HuH-7.5 (cell line): ENCODE measurements at regions not wholly inside any gene's neighbourhood (a gene's known extent, or its start where the extent isn't known, plus 50 kb on each side); places are given as distances from the start of the nearest gene placed in this dataset.

ENCODE experiments used
- DNase-seq: peaks from one replicate; pipeline ENCODE4 v3.0.0; 2011; ENCODE audit warnings: low spot score

- no peak for DNase-seq
Measured at GRCh38 chr13:76750126-76750525, 136.1 kb downstream of the KCTD12 start.

GRCh38 chr13:76745261-76746200 lies 140.7 kb downstream of the KCTD12 start:
- DNase-seq = no peak

- no peak for DNase-seq
Measured at GRCh38 chr13:76741624-76742023, 144.6 kb downstream of the KCTD12 start.

GRCh38 chr13:76741046-76741445 lies 145.2 kb downstream of the KCTD12 start:
- no peak for DNase-seq

- DNase-seq = no peak
Measured at GRCh38 chr13:76738616-76739015, 147.6 kb downstream of the KCTD12 start.

- DNase-seq = no peak
Measured at GRCh38 chr13:76737526-76737925, 148.7 kb downstream of the KCTD12 start.

GRCh38 chr13:76735641-76736040 lies 150.6 kb downstream of the KCTD12 start:
- DNase-seq = no peak

GRCh38 chr13:76733671-76734070 lies 152.5 kb downstream of the KCTD12 start:
- no peak for DNase-seq

- DNase-seq = no peak
Measured at GRCh38 chr13:76732367-76732766, 153.8 kb downstream of the KCTD12 start.

GRCh38 chr13:76730220-76730619 lies 156.0 kb downstream of the KCTD12 start:
- no peak for DNase-seq

- no peak for DNase-seq
Measured at GRCh38 chr13:76729691-76730090, 156.5 kb downstream of the KCTD12 start.

GRCh38 chr13:76725896-76726295 lies 160.3 kb downstream of the KCTD12 start:
- no peak for DNase-seq

- DNase-seq = no peak
Measured at GRCh38 chr13:76725211-76725610, 161.0 kb downstream of the KCTD12 start.

- DNase-seq = no peak
Measured at GRCh38 chr13:76724421-76724820, 161.8 kb downstream of the KCTD12 start.

GRCh38 chr13:76723551-76724232 lies 162.5 kb downstream of the KCTD12 start:
- no peak for DNase-seq

- no peak for DNase-seq
Measured at GRCh38 chr13:76722782-76723181, 163.4 kb downstream of the KCTD12 start.

- no peak for DNase-seq
Measured at GRCh38 chr13:76720821-76721220, 165.4 kb downstream of the KCTD12 start.

GRCh38 chr13:76720416-76720815 lies 165.8 kb downstream of the KCTD12 start:
- no peak for DNase-seq

GRCh38 chr13:76719955-76720354 lies 166.2 kb downstream of the KCTD12 start:
- no peak for DNase-seq

- DNase-seq = no peak
Measured at GRCh38 chr13:76717092-76717491, 169.1 kb downstream of the KCTD12 start.

GRCh38 chr13:76715621-76716020 lies 170.6 kb downstream of the KCTD12 start:
- no peak for DNase-seq

- DNase-seq = no peak
Measured at GRCh38 chr13:76715075-76715474, 171.1 kb downstream of the KCTD12 start.

GRCh38 chr13:76713280-76713679 lies 172.9 kb downstream of the KCTD12 start:
- DNase-seq = no peak
